Liver (tissue), 8 donors: ENCODE measurements at regions not wholly inside any gene's neighbourhood (a gene's known extent, or its start where the extent isn't known, plus 50 kb on each side); places are given as distances from the start of the nearest gene placed in this dataset.

Experiments
- DNase-seq: peaks from one replicate; pipeline ENCODE4 v3.0.0-alpha.2; 2017; ENCODE audit warnings: low spot score
- H3K27ac ChIP-seq, 2 donors: one replicate each; pipeline ENCODE4 v1.7.0; 2013; ENCODE audit warnings: inconsistent platforms in 2 of 2, low read length in 2 of 2, control low read depth in 1 of 2, low read depth in 1 of 2, mild to moderate bottlenecking in 1 of 2
- H3K27me3 ChIP-seq, 4 donors: one replicate each; pipeline versions ENCODE4 v1.6.1 to v1.7.0; 2013; ENCODE audit warnings: low read length in 3 of 4, inconsistent platforms in 1 of 4, mild to moderate bottlenecking in 1 of 4, moderate library complexity in 1 of 4; ENCODE audit not compliant: control insufficient read depth in 4 of 4, insufficient read depth in 4 of 4
- H3K36me3 ChIP-seq, 4 donors: one replicate each; pipeline versions ENCODE4 v1.6.1 to v1.7.0; 2013; ENCODE audit warnings: low read length in 3 of 4, mild to moderate bottlenecking in 3 of 4, low read depth in 1 of 4, moderate library complexity in 1 of 4; ENCODE audit not compliant: control insufficient read depth in 4 of 4, insufficient read depth in 3 of 4
- H3K4me1 ChIP-seq, 4 donors: one replicate each; pipeline versions ENCODE4 v1.6.1 to v1.7.0; 2013; ENCODE audit warnings: low read length in 3 of 4, mild to moderate bottlenecking in 3 of 4, moderate library complexity in 1 of 4; ENCODE audit not compliant: control insufficient read depth in 4 of 4, insufficient read depth in 4 of 4
- H3K4me3 ChIP-seq, 3 donors: one replicate each; pipeline versions ENCODE4 v1.6.1 to v1.7.0; 2013; ENCODE audit warnings: low read length in 3 of 3, control low read depth in 1 of 3, low read depth in 1 of 3, mild to moderate bottlenecking in 1 of 3
- H3K9ac ChIP-seq, 2 donors: one replicate each; pipeline ENCODE4 v1.7.0; 2013; ENCODE audit warnings: low read length in 2 of 2, mild to moderate bottlenecking in 2 of 2, moderate library complexity in 2 of 2, control low read depth in 1 of 2, low read depth in 1 of 2
- H3K9me3 ChIP-seq, 4 donors: one replicate each; pipeline versions ENCODE4 v1.6.1 to v1.7.0; 2013; ENCODE audit warnings: low read length in 3 of 4; ENCODE audit not compliant: control insufficient read depth in 4 of 4
- ATF3 ChIP-seq: IDR thresholded peaks from 2 replicates; pipeline ENCODE4 v1.6.1; 2016; ENCODE audit warnings: antibody characterized with exemption
- CTCF ChIP-seq: fragments of 150-350 bp; IDR thresholded peaks from 2 replicates; pipeline ENCODE4 v1.5.1; 2017; ENCODE audit warnings: improper control_type of control experiment, low read depth, low read length; ENCODE audit not compliant: missing input control
- EGR1 ChIP-seq, 2 donors: IDR thresholded peaks; 2 replicates each; pipeline ENCODE4 v1.6.1; 2016 to 2018; ENCODE audit warnings: antibody characterized with exemption in 2 of 2, low read depth in 2 of 2
- FOXA1 ChIP-seq: IDR thresholded peaks from 2 replicates; pipeline ENCODE4 v1.6.1; 2016; ENCODE audit warnings: antibody characterized with exemption
- FOXA2 ChIP-seq: IDR thresholded peaks from 2 replicates; pipeline ENCODE4 v1.6.1; 2016; ENCODE audit warnings: antibody characterized with exemption
- GABPA ChIP-seq, 2 donors: IDR thresholded peaks in 1 of 2; conservative IDR thresholded peaks in 1 of 2; 2 replicates each; pipeline ENCODE4 v1.6.1; 2016; ENCODE audit warnings: antibody characterized with exemption in 2 of 2, mild to moderate bottlenecking in 1 of 2, moderate library complexity in 1 of 2
- HNF4A ChIP-seq, 2 donors: conservative IDR thresholded peaks; 2 replicates each; pipeline ENCODE4 v1.6.1; 2016; ENCODE audit warnings: antibody characterized with exemption in 2 of 2, mild to moderate bottlenecking in 2 of 2
- HNF4G ChIP-seq: IDR thresholded peaks from 2 replicates; pipeline ENCODE4 v1.6.1; 2016; ENCODE audit warnings: antibody characterized with exemption
- JUND ChIP-seq, 2 donors: IDR thresholded peaks; 2 replicates each; pipeline ENCODE4 v1.6.1; 2016; ENCODE audit warnings: antibody characterized with exemption in 2 of 2
- MAX ChIP-seq: IDR thresholded peaks from 2 replicates; pipeline ENCODE4 v1.6.1; 2016; ENCODE audit warnings: antibody characterized with exemption
- NR2F2 ChIP-seq: IDR thresholded peaks from 2 replicates; pipeline ENCODE4 v1.6.1; 2016; ENCODE audit warnings: antibody characterized with exemption
- RAD21 ChIP-seq, 2 donors: IDR thresholded peaks; 2 replicates each; pipeline ENCODE4 v1.6.1; 2016; ENCODE audit warnings: antibody characterized with exemption in 2 of 2, mild to moderate bottlenecking in 2 of 2
- REST ChIP-seq: IDR thresholded peaks from 2 replicates; pipeline ENCODE4 v1.6.1; 2016; ENCODE audit warnings: antibody characterized with exemption, mild to moderate bottlenecking
- RXRA ChIP-seq, 2 donors: IDR thresholded peaks; 2 replicates each; pipeline ENCODE4 v1.6.1; 2017 to 2018; ENCODE audit warnings: antibody characterized with exemption in 2 of 2, mild to moderate bottlenecking in 1 of 2
- SP1 ChIP-seq: IDR thresholded peaks from 2 replicates; pipeline ENCODE4 v1.6.1; 2018; ENCODE audit warnings: antibody characterized with exemption, mild to moderate bottlenecking
- TAF1 ChIP-seq: conservative IDR thresholded peaks from 2 replicates; pipeline ENCODE4 v1.6.1; 2016; ENCODE audit warnings: antibody characterized with exemption, mild to moderate bottlenecking
- YY1 ChIP-seq: IDR thresholded peaks from 2 replicates; pipeline ENCODE4 v1.6.1; 2016; ENCODE audit warnings: antibody characterized with exemption, mild to moderate bottlenecking
- ZBTB33 ChIP-seq: IDR thresholded peaks from 2 replicates; pipeline ENCODE4 v1.6.1; 2016; ENCODE audit warnings: antibody characterized with exemption
- WGBS: extraction: QIAGEN DNeasy Blood & Tissue Kit; methylation state at CpG from one replicate; pipeline ENCODE4 v1.1.7; 2013; 5-methylcytosine and 5-hydroxymethylcytosine counted together
- donor health status: healthy.
- donor health status: healthy.
- donor health status: healthy.
- donor health status: healthy.
- donor health status: healthy.

- TF ChIP-seq SP1 = no peak
- no peak for TF ChIP-seq HNF4G
- TF ChIP-seq GABPA (IDR thresholded peaks at IDR 0.05 in 1 of 2, conservative IDR thresholded peaks at IDR 0.05 in 1 of 2) = no peak
- TF ChIP-seq YY1 = no peak
- TF ChIP-seq ZBTB33 = no peak
- TF ChIP-seq JUND (IDR thresholded peaks at IDR 0.05) = no peak
- TF ChIP-seq FOXA1 = no peak
These were observed 487.3 kb downstream of the TSHZ3 start (continued) for GRCh38 chr19:30861919-30862318.

GRCh38 chr19:30857966-30858490, 485.8 kb downstream of the ZNF536 start:
- no peaks in the 10 kb centered on the region for H3K4me1 ChIP-seq
- H3K4me3 ChIP-seq = no peak overlapping the region
- TF ChIP-seq EGR1 (IDR thresholded peaks at IDR 0.05; ENCODE audit: low read depth in 2 of 2) = no peak
- TF ChIP-seq ATF3 = no peak
- no peak for TF ChIP-seq YY1
- TF ChIP-seq HNF4A (conservative IDR thresholded peaks at IDR 0.05) = no peak
- TF ChIP-seq CTCF = no peak
- TF ChIP-seq JUND (IDR thresholded peaks at IDR 0.05) = no peak
- no peak for TF ChIP-seq HNF4G
- no peak for TF ChIP-seq FOXA1
- no peak for TF ChIP-seq TAF1
- TF ChIP-seq MAX = no peak
- no peak for TF ChIP-seq REST
- no peak for TF ChIP-seq RAD21 (IDR thresholded peaks at IDR 0.05)
- TF ChIP-seq ZBTB33 = no peak
- TF ChIP-seq RXRA (IDR thresholded peaks at IDR 0.05) = no peak
- TF ChIP-seq NR2F2 = no peak
- TF ChIP-seq FOXA2 = no peak
- TF ChIP-seq GABPA (IDR thresholded peaks at IDR 0.05 in 1 of 2, conservative IDR thresholded peaks at IDR 0.05 in 1 of 2) = no peak
- TF ChIP-seq SP1 = no peak
- H3K36me3 ChIP-seq = no peaks in the 10 kb centered on the region
- H3K27ac ChIP-seq = no peak overlapping the region
- H3K27me3 ChIP-seq = no peaks in the 10 kb centered on the region
- no peak overlapping the region for H3K9ac ChIP-seq
- WGBS = 68% methylated on average over 7 of the region's 7 CpGs
- no peak for DNase-seq
- H3K9me3 ChIP-seq = peaks cover 0 to 2% (median 0%) of the 10 kb centered on the region in 4 donors
